NB4 (cell line): ENCODE measurements at regions not wholly inside any gene's neighbourhood (a gene's known extent, or its start where the extent isn't known, plus 50 kb on each side); places are given as distances from the start of the nearest gene placed in this dataset.

Experiments
- POLR2A ChIP-seq: IDR thresholded peaks from 2 replicates; pipeline ENCODE4 v1.6.1; 2011; ENCODE audit warnings: mild to moderate bottlenecking; ENCODE audit not compliant: insufficient read length; ENCODE audit errors: extremely low read depth
- TF ChIP-seq, protein P1 (sequence below): IDR thresholded peaks from one replicate; pipeline ENCODE4 v1.5.1; 2012; ENCODE audit warnings: low read depth, low read length
- TF ChIP-seq, protein P2 (sequence below): IDR thresholded peaks from 2 replicates; pipeline ENCODE4 v1.6.1; 2011; ENCODE audit warnings: low read depth, low read length

DNA sequence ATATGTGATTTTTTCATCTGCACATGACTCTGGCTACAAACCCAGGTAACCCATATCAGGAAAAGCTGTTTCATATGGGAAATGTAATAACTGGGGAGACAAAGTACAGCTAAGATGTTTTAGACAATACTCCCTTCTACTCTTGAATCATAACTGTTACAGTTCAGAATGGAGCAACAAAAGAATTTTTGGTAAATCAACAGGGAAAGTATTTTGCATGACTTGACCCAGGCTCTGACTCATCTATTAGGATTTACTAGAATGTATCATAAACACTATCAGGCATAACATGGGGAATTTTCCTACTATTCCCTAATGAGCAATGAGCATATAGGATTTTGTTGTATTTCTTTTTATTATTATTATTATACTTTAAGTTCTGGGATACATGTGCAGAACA lies 553.0 kb downstream of the SLC16A7 start:
- TF ChIP-seq, protein P1, sequence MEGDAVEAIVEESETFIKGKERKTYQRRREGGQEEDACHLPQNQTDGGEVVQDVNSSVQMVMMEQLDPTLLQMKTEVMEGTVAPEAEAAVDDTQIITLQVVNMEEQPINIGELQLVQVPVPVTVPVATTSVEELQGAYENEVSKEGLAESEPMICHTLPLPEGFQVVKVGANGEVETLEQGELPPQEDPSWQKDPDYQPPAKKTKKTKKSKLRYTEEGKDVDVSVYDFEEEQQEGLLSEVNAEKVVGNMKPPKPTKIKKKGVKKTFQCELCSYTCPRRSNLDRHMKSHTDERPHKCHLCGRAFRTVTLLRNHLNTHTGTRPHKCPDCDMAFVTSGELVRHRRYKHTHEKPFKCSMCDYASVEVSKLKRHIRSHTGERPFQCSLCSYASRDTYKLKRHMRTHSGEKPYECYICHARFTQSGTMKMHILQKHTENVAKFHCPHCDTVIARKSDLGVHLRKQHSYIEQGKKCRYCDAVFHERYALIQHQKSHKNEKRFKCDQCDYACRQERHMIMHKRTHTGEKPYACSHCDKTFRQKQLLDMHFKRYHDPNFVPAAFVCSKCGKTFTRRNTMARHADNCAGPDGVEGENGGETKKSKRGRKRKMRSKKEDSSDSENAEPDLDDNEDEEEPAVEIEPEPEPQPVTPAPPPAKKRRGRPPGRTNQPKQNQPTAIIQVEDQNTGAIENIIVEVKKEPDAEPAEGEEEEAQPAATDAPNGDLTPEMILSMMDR = no peak
- TF ChIP-seq, protein P2, sequence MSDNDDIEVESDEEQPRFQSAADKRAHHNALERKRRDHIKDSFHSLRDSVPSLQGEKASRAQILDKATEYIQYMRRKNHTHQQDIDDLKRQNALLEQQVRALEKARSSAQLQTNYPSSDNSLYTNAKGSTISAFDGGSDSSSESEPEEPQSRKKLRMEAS = no peak
- TF ChIP-seq POLR2A = no peak
